ENCODE measurements at regions not wholly inside any gene's neighbourhood (a gene's known extent, or its start where the extent isn't known, plus 50 kb on each side); places are given as distances from the start of the nearest gene placed in this dataset.
"Not testable (repeated sequence)": the region's sequence is repeated elsewhere in the genome, so short reads cannot be mapped to it uniquely, and the experiment has no call there.

- no peak for DNase-seq
These were observed 131.6 kb upstream of the KIF26B start for GRCh38 chr1:245023222-245023621.

GRCh38 chr1:245019910-245020486 lies 134.8 kb upstream of the KIF26B start:
- DNase-seq: no peak

GRCh38 chr1:245016700-245017099 lies 138.1 kb upstream of the KIF26B start:
- peak; percentile 14 to 51 for DNase-seq

- DNase-seq: no peak
These were observed 139.8 kb upstream of the KIF26B start for GRCh38 chr1:245015031-245015430.

- DNase-seq: no peak
These were observed 140.3 kb upstream of the KIF26B start for GRCh38 chr1:245014247-245015029.

- no peak for DNase-seq
These were observed 144.7 kb upstream of the KIF26B start for GRCh38 chr1:245010018-245010614.

- DNase-seq: no peak
These were observed 144.4 kb upstream of the HNRNPU start for GRCh38 chr1:245008761-245009160.

- DNase-seq: no peak
These were observed 143.5 kb upstream of the HNRNPU start for GRCh38 chr1:245007852-245008251.

- DNase-seq: no peak
These were observed 138.9 kb upstream of the HNRNPU start for GRCh38 chr1:245003246-245003645.

GRCh38 chr1:245001252-245001651 lies 136.9 kb upstream of the HNRNPU start:
- no peak for DNase-seq

GRCh38 chr1:245000872-245001188 lies 136.5 kb upstream of the HNRNPU start:
- no peak for DNase-seq

- DNase-seq: not testable (repeated sequence)
These were observed 135.3 kb upstream of the HNRNPU start for GRCh38 chr1:244999644-245000043.

- no peak for DNase-seq
These were observed 134.5 kb upstream of the HNRNPU start for GRCh38 chr1:244998717-244999346.

GRCh38 chr1:244995602-244996400 lies 131.5 kb upstream of the HNRNPU start:
- DNase-seq: no peak

GRCh38 chr1:244992833-244993232 lies 128.5 kb upstream of the HNRNPU start:
- no peak for DNase-seq

- no peak for DNase-seq
These were observed 125.5 kb upstream of the HNRNPU start for GRCh38 chr1:244989813-244990212.

- no peak for DNase-seq
These were observed 124.2 kb upstream of the HNRNPU start for GRCh38 chr1:244988521-244988920.

GRCh38 chr1:244980605-244981004 lies 116.3 kb upstream of the HNRNPU start:
- DNase-seq: no peak

GRCh38 chr1:244974550-244974949 lies 110.2 kb upstream of the HNRNPU start:
- no peak for DNase-seq

GRCh38 chr1:244974106-244974505 lies 109.8 kb upstream of the HNRNPU start:
- DNase-seq: no peak

- DNase-seq: no peak
These were observed 107.3 kb upstream of the HNRNPU start for GRCh38 chr1:244971552-244972216.

GRCh38 chr1:244970744-244971551 lies 106.6 kb upstream of the HNRNPU start:
- peak; percentile 97 to 99 for DNase-seq
